GM12892 (cell line): ENCODE measurements at regions not wholly inside any gene's neighbourhood (a gene's known extent, or its start where the extent isn't known, plus 50 kb on each side); places are given as distances from the start of the nearest gene placed in this dataset.
A peak's percentile ranks its signal among the peaks of the same experiment; 100 is the strongest.

Experiments
- DNase-seq: peaks from one replicate; pipeline ENCODE4 v3.0.0; 2011; ENCODE audit not compliant: insufficient read length
- FAIRE-seq: peaks from 2 replicates; lab custom pipeline; 2011; peaks lifted over from hg19 to GRCh38; lab: Jason Lieb, UNC
- POLR2A ChIP-seq: IDR thresholded peaks from 2 replicates; pipeline ENCODE4 v1.6.1; 2011; ENCODE audit warnings: low read depth, low read length, control low read depth
- POLR2AphosphoS5 ChIP-seq: IDR thresholded peaks from 2 replicates; pipeline ENCODE4 v1.6.1; 2011; ENCODE audit warnings: low read depth, low read length, control low read depth
- TAF1 ChIP-seq: IDR thresholded peaks from 2 replicates; pipeline ENCODE4 v1.6.1; 2011; ENCODE audit warnings: low read depth, mild to moderate bottlenecking, control low read depth, low read length, borderline replicate concordance

DNA sequence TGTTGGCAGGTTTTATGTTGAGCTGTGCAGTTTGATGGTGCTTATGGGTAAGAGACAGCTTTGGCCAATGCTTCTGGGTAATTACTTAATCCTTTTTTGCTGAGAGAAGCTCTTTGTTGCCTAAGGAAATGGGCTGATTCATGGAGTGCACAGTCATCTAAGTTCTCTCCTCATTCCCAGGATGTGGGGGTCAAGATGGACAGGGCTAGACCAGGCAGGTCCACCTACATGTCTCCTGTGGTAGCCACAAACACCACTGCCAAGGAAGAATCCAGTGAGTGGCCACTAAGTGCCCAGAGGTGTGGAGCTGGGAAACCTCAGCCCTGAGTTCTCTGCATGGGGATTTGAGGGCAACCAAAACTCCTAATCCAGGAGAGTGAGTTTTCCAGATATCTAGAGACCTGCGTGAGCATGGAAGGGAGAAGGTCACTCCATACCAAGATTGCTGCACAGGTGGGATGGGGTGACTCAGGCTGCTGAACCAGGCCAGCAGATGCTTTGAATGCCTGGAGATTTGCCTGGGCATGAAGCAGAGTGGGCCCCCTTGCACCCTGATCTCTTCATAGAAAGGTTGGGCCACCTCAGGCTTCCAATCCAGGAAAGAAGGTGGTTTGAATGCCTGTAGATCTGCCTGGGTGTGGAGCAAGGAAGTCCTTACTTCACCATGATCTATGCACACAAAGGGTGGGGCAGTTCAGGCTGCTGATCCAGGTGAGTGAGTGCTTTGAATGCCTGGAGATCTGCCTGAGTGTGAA, 234.8 kb upstream of the GNPDA2 start:
- no peak for DNase-seq
- FAIRE-seq = no peak
- TF ChIP-seq POLR2AphosphoS5 = no peak
- no peak for TF ChIP-seq TAF1
- no peak for TF ChIP-seq POLR2A

DNA sequence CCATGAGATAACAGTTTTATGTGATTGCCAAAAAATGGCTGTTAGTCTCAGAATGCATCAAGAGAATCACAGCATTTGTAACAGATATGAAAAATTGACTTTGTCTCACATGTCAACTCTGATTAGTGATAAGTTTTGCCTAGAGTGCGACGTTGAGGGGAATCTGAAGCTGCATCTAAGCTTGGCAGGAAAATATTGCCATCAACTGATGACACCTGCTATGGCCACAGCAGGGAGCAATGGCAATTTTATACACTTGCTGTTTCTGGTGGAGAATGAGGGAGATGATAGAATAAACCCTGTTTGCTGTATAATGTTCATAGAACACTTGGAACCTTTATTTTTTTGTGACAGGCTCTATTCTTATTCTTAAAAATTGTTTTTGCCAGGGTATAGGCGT, 205.4 kb upstream of the GNPDA2 start:
- no peak for DNase-seq
- TF ChIP-seq POLR2A (no peak), TAF1 (no peak), POLR2AphosphoS5 (no peak)
- FAIRE-seq = no peak

DNA sequence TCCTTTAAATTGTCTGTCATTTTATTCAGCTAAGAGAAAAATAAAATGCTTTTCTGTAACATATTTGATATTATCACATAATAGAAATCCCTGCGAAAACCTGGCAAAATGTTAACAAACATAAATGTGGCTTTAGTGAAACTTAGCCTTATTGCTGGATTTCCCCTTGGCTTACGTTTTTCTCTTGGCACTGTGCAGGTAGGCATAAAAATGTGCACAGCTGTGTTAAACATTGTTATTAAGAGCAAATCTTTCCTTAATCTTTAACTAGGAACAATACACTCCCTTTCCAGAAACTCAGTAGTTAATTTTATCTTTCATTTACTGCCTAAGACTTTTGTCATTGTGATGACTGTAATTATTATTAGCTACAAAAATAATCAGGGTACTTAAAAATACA, 202.4 kb upstream of the GNPDA2 start:
- FAIRE-seq = no peak
- no peak for DNase-seq
- TF ChIP-seq TAF1 = no peak
- no peak for TF ChIP-seq POLR2A
- TF ChIP-seq POLR2AphosphoS5 = no peak

DNA sequence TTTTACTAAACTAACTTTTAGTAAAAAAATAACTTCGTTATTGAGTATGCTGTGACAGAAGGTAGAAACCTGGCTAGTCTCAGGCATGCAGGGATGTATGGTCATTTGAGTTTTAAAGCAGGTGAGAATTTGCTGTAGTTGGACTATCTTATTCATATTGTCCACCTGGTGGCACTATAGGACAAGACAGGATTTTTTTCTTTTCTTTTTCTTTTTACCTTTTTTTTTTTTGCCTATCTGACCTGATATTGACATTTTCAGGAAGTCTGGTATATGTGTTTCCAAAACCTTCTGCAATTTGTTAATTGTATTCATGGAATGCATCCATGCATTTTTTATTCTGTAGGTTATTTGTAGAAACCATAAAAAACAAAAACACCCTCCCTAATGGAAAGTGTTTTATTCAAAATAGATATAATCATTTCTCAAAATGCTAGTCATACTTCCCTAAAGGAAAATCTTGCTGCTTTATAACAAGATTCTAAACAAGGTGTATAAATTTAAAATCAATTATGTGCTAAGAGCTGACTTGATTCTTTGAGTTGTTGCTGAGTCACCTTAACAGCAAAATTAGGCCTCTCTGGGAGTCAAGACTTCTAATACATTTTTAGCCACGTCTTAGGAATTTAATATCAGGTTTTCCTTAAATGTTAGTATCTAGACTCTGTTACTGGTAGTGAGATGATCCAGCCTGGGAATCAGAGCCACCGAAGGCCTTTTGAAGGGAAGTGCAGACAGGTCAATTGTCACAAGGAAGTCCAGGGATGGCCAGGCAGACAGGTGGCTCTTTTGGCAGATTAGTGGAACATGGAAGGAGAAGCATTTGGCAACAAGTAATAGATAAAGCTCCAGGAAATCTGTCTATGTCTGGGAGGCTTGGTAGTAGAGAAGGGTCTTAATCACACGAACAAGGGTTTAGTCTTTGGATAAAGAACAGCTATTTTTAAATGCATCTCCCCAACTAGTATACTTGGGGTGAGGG, 201.3 kb upstream of the GNPDA2 start:
- no peak for DNase-seq
- FAIRE-seq = peak; percentile 17
- TF ChIP-seq TAF1 (no peak), POLR2A (no peak), POLR2AphosphoS5 (no peak)

DNA sequence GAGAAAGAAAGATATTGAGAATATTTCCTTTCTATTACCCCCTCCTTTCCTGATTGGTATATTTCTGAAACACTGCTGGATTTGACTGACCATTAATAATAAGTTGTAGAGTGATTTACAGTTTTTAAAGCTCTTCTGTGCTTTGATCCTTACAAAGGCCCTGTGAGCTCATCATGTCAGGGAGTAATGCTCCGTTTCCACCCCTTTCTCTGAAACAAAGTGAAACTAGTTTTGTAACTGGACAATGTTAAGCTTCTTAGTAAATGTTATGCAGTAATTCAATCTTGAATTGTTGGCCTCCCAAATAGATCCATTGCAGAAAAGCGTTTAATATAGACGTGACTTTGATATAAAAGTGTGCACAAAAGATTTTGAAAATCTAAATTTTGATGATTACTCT, 190.1 kb upstream of the GNPDA2 start:
- DNase-seq = no peak
- no peak for TF ChIP-seq POLR2A
- no peak for TF ChIP-seq POLR2AphosphoS5
- no peak for TF ChIP-seq TAF1
- FAIRE-seq = no peak

DNA sequence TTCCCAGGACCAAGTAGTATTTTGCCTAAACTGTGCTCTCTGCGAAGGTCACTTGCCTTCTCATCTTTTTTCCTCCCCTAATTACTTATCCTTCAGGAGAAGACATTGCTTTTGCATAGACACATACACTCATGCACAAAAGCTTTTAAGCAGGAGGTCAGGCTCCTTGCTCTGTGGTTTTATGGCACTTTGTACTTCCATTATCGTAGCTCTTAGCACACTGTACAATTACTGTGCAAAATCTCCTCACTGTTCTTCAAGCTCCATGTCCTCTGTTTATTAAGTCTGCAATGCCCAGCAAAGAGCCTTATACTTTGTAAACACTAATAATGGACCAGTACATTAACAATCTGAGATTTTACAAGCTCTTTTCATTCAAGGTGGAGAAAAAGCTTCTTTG, 188.4 kb upstream of the GNPDA2 start:
- no peak for DNase-seq
- TF ChIP-seq POLR2AphosphoS5 = no peak
- TF ChIP-seq TAF1 = no peak
- no peak for TF ChIP-seq POLR2A
- no peak for FAIRE-seq

DNA sequence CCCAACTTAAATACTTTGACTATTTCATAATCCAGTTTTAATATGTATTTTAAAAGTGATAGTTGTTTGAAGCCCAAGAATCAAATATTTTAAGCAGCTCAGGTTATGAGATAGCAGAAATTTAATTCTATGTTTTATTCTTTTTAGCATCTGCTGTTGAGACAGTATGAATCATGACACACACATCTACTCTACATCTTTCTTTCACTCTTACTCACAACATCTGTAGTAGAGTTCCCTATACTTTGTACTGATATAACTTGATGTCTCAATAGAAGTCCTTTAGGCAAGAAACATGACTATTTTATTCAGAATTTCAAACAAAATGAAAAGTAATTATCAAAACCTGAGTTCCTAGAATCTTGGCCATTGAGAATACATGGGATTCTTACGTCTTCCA, 187.9 kb upstream of the GNPDA2 start:
- DNase-seq = no peak
- FAIRE-seq = no peak
- no peak for TF ChIP-seq POLR2AphosphoS5
- TF ChIP-seq POLR2A = no peak
- no peak for TF ChIP-seq TAF1

DNA sequence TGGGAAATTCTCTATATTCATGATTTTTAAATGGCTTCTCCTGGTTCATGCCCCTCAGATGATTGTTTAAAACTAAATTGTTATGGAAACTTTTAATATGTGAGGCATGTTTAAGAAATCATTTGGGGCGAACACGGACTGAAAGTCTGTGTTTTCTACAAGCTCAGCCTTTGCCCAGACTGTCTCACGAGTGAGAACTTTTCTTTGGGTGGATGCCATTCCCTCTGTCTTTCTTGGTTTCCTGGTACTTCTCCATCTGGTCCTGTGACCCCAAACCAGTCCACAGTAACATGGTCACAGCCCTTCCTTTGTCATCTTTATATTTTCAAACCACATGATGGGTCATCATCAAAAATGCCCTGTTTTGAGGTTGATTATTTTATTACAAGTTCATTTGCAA, 186.6 kb upstream of the GNPDA2 start:
- TF ChIP-seq POLR2AphosphoS5 = no peak
- TF ChIP-seq POLR2A = no peak
- no peak for TF ChIP-seq TAF1
- DNase-seq = no peak
- FAIRE-seq = no peak

DNA sequence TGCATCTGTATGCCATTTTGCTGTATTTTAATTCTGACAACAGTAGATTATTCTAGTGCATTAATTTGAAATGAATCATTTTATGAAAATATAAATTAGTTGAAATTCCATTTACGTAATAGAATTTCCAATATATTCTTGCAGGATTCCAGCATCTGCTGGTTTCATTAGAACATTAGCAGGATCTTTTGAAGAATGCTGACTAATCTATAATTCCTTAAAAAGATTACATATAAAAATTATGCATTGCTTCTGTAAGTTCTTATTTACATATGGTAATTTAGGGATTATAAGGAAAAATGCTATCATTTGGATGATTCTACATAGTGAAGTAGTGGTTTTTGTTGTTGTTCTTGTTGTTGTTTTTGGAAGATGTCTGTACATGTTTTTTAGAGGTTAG, 182.2 kb upstream of the GNPDA2 start:
- DNase-seq (no peak), FAIRE-seq (no peak)
- TF ChIP-seq TAF1 (no peak), POLR2A (no peak), POLR2AphosphoS5 (no peak)

DNA sequence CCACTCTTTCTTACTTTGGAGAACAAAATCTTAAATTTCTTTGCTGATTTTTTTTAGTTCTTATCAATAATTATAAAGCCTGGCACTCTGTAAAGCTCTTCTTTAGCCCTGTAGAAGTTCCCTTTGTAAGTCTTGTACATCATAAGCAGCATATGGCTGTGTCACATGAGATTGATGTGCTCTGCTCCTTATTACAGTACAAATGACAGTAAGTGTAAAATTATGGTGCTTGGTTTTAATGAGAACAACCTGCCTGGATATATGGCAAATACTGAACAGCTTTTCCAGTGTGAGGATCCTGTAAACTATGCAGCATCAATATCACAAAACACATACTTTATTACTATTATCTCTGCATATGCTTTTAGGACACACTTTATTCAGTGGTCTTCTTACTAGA, 145.9 kb upstream of the GNPDA2 start:
- FAIRE-seq = no peak
- TF ChIP-seq POLR2A (no peak), TAF1 (no peak), POLR2AphosphoS5 (no peak)

DNA sequence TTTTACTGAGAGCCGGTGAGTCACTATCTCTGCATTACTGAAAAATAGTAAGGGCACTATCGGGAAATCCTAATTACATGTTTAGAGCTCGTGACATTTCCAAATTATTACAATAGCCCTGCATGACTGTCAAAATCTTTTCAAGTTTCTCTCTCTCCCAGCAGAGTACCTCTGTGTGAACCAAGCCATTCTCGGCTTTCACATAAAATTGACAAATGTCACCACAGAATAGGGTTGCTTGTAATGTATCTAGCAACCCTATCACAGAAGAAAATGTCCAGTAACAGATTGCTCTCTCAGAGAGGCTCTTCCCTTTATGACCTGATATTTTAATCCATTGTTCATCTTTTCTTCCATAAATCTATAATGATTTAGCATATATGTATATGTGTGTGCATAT, 144.8 kb upstream of the GNPDA2 start:
- TF ChIP-seq POLR2AphosphoS5 (no peak), POLR2A (no peak), TAF1 (no peak)

More for the DNA sequence above, 145.9 kb upstream of the GNPDA2 start:
- no peak for DNase-seq

DNA sequence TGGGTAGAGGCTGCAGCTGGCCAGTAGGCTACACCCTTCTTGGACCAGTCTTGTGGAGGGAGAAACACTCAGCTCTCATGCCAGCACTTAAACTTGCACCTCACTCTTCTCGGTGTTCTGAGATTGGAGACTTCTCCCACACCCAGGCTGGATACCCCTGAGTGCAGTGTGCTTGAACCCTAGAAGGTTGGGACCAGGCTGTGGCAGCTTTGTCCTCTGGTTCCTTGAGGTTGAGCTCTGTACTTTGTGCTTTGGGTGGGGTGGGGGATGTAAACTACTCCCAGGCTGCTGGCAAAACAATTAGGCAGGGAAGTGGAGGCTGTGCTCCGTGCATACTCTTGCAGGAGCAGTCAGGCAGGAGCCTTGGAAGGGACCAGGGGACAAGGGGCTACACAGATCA, 143.6 kb upstream of the GNPDA2 start:
- no peak for TF ChIP-seq POLR2A
- TF ChIP-seq POLR2AphosphoS5 = no peak
- TF ChIP-seq TAF1 = no peak
- no peak for DNase-seq
- no peak for FAIRE-seq

More for the DNA sequence above, 144.8 kb upstream of the GNPDA2 start:
- DNase-seq (no peak), FAIRE-seq (no peak)
